ENCODE measurements at regions not wholly inside any gene's neighbourhood (a gene's known extent, or its start where the extent isn't known, plus 50 kb on each side); places are given as distances from the start of the nearest gene placed in this dataset.

DNA sequence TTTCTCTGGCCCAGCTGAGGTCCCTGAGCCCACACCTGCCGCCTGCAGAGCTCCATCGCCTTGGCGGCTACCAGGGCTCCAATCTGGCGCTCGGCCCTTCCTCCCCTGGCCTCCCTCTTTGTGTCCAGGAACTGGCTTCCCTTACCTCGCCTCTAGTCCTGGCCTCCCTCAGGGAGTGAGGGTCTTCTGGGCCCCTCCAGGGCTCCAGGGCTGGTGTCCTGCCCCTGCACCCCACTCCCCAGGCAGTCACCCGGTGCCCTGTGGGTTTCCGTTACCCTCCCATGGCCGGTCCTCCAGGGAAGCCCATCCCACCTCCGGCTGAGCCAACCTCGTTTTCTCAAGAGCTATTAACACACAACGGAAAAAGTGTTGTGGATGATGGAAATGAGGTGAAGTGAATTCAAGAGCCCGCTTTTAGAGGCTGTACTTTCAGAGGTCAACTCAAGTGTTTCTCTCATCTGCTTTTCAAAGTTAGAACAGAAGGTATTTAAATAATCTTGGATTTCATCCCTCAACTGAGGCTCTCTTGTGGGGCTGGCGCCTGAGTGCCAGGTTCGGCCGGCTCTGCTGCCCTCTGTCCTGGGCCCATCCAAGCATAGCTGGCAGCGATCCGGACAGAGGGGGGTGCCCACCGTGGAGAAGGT is 131.9 kb downstream of the ASB1 start:
- no peak for TF ChIP-seq CREB1 (IDR thresholded peaks at IDR 0.05; ENCODE audit: low read depth)
- no peak for TF ChIP-seq YY1 (IDR thresholded peaks at IDR 0.05; ENCODE audit: low read depth)
- no peak for TF ChIP-seq TEAD4 (IDR thresholded peaks at IDR 0.05)
- TF ChIP-seq, protein P1, sequence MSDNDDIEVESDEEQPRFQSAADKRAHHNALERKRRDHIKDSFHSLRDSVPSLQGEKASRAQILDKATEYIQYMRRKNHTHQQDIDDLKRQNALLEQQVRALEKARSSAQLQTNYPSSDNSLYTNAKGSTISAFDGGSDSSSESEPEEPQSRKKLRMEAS (IDR thresholded peaks at IDR 0.05): no peak
- TF ChIP-seq EP300 (IDR thresholded peaks at IDR 0.05; ENCODE audit: borderline replicate concordance): no peak
- TF ChIP-seq RAD21 (IDR thresholded peaks at IDR 0.05; ENCODE audit: low read depth): no peak
- TF ChIP-seq CEBPB (IDR thresholded peaks at IDR 0.05): no peak
- TF ChIP-seq EGR1 (IDR thresholded peaks at IDR 0.05): no peak
- no peak for TF ChIP-seq ZBTB7A (IDR thresholded peaks at IDR 0.05; ENCODE audit: low read depth)
- TF ChIP-seq, protein P2, sequence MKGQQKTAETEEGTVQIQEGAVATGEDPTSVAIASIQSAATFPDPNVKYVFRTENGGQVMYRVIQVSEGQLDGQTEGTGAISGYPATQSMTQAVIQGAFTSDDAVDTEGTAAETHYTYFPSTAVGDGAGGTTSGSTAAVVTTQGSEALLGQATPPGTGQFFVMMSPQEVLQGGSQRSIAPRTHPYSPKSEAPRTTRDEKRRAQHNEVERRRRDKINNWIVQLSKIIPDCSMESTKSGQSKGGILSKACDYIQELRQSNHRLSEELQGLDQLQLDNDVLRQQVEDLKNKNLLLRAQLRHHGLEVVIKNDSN (IDR thresholded peaks at IDR 0.05): no peak
- no peak for TF ChIP-seq NFIC (IDR thresholded peaks at IDR 0.05)
- TF ChIP-seq, protein P3, sequence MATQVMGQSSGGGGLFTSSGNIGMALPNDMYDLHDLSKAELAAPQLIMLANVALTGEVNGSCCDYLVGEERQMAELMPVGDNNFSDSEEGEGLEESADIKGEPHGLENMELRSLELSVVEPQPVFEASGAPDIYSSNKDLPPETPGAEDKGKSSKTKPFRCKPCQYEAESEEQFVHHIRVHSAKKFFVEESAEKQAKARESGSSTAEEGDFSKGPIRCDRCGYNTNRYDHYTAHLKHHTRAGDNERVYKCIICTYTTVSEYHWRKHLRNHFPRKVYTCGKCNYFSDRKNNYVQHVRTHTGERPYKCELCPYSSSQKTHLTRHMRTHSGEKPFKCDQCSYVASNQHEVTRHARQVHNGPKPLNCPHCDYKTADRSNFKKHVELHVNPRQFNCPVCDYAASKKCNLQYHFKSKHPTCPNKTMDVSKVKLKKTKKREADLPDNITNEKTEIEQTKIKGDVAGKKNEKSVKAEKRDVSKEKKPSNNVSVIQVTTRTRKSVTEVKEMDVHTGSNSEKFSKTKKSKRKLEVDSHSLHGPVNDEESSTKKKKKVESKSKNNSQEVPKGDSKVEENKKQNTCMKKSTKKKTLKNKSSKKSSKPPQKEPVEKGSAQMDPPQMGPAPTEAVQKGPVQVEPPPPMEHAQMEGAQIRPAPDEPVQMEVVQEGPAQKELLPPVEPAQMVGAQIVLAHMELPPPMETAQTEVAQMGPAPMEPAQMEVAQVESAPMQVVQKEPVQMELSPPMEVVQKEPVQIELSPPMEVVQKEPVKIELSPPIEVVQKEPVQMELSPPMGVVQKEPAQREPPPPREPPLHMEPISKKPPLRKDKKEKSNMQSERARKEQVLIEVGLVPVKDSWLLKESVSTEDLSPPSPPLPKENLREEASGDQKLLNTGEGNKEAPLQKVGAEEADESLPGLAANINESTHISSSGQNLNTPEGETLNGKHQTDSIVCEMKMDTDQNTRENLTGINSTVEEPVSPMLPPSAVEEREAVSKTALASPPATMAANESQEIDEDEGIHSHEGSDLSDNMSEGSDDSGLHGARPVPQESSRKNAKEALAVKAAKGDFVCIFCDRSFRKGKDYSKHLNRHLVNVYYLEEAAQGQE (IDR thresholded peaks at IDR 0.05; ENCODE audit: low read depth): no peak
- no peak for TF ChIP-seq FOXM1 (IDR thresholded peaks at IDR 0.05; ENCODE audit: borderline replicate concordance, low read depth)

All from Ishikawa (cell line).